GM20431 (cell line): ENCODE measurements at regions not wholly inside any gene's neighbourhood (a gene's known extent, or its start where the extent isn't known, plus 50 kb on each side); places are given as distances from the start of the nearest gene placed in this dataset.
"Not testable (repeated sequence)": the region's sequence is repeated elsewhere in the genome, so short reads cannot be mapped to it uniquely, and the experiment has no call there.

Experiments
- in situ Hi-C: fragments of 300-500 bp; cut with MseI, MboI; formaldehyde crosslinking; loops from one replicate; pipeline ENCODE4 v1.15.0; 2020; ENCODE audit warnings: low sequenced_read_pairs; ENCODE audit not compliant: unreplicated experiment

DNA sequence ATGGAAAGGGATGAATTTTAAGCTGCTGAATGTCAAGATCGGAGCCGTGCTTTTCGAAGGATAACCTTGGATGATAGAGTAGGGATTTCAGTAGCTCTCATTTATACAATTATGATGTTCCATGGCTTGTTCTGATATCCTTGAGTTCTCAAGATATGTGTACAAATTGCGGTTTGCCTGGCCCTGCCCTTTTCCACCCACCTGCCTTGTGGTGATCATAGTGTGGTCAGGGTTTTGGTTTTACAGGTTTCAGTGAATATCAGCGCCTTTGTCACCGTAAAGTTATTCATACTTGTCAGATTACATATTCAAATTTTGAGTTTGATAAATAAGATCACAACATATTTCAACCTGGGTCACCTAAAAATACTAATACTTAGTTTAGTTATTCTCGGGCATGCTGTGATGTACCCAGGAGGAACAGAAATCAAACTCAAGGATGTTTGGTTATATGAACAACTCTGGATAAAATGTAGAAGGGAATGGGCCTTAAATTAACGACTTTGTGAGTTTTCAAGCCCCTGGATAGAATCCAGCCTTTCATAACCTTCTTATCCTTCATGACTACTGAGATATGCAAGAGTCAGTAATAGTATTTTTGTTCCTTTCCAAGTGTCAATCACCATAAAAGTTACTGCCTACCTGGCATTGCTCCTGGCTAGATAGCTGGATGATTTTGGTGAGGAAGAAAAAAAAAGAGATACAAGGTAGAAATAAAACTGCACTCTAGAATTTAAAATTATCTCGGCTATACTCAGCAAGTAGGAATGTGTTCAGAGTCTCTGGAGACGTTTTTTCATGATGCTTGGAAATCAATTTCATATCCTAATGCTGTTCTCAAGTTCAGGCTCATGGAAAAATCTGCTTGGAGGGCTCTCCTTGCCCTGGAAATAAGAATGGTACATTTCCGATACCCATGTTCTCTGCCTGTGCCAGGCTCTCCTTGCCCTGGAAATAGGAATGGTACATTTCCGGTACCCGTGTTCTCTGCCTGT is 209.2 kb upstream of the TPRG1 start:
- in situ Hi-C loops, result no loop called here

DNA sequence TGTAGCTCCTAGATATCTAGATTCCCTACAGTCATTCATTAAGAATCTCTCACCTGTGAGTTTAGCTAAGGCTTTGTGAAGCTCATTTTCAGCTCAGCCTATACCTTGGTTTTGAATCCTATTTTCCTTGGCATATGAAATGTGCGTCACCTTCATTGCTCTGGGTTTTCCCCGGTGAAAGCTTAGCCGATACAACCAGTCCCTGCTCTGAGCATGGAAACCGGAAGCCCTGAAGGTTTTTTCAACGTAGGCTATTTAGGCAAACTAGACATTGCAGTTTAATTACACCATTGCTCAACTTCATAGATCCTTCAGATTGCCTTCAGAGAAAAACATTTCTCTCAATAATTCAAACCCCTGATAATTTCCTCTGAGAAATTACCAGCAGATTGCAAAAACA is 206.8 kb upstream of the TPRG1 start:
- in situ Hi-C loops, result no loop called here

GRCh38 chr3:188972310-188972709 is 199.5 kb upstream of the TPRG1 start:
- in situ Hi-C loops, result no loop called here

DNA sequence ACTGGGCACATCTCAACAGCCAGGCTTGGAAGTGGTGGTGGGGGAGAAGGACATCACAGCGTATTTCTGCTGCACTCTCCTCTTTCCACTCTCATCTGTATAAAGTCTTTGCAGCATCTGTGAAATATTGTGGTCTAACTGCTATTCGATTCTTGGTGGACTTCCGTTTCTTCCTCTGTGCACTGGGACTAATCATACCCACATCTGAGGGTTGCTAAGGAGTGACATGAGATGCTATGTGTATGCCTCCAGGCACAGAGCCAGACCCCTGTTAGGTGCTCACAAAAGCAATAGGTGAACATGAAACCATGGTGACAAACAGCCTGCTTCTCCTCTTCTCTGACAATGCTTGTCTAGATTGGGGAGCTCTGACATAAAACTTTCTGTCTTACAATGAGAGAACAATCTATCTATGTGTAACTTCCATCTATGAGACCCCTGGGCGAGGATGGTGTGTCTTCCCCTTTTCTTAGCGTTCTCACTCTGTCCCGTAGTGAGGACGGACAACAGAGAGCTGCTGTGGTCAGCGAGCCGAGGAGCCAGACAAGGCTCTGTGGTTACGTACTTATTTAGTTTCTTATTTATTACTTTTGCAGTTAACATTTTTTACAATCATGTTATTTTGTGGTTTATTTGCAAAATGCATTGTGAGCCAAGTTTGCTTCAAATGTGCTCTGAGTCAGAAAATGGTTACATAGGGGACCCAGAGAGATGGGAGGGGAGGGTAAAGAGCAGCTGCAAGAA is 196.7 kb upstream of the TPRG1 start:
- in situ Hi-C loops, result no loop called here

- in situ Hi-C loops, result no loop called here
Observed at GRCh38 chr3:188975600-188976314, 196.0 kb upstream of the TPRG1 start.

- in situ Hi-C loops, result no loop called here
Observed at GRCh38 chr3:188976407-188976806, 195.4 kb upstream of the TPRG1 start.

- in situ Hi-C loops, result no loop called here
Observed at GRCh38 chr3:188978421-188979171, 193.2 kb upstream of the TPRG1 start.

DNA sequence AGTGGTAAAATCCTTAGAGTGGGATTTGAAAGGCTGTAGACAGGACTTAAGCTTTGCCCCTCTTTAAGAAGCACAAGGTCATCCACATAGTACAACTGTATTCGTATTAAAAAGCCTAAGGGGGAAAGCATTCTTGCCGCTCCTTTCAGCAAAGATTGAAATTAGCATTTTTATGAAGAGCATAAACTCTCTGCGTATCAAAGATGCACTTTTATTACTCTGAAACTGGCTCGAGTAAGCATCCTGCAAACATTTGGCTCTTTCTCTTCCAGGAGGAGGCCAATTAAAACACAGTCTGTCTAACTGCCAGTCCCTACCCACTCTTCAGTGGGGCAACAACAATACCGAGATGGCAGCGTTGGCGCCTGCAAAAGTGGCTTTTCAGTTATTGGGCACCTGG is 192.5 kb upstream of the TPRG1 start:
- in situ Hi-C loops, result no loop called here

- in situ Hi-C loops, result no loop called here
Observed at GRCh38 chr3:188979669-188980310, 192.0 kb upstream of the TPRG1 start.

DNA sequence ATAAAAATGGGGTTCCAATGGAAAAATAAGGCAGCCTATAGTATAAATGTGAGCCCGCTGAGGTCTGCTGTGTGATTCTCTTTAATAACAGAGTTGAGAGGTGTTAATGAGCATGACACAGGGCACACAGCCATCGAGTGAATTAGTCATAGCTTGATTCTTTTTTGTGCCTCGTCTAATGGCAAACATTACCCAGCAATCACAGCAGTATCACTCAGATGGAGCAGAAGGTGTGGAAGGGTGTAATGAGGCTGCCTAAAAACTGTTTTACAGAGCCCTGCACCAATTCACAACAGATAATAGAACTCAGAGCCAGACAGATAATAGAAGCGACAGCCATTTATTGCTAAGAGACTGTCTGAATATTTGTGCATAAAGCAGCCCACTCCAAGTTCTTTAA is 178.6 kb upstream of the TPRG1 start:
- in situ Hi-C loops, result no loop called here

DNA sequence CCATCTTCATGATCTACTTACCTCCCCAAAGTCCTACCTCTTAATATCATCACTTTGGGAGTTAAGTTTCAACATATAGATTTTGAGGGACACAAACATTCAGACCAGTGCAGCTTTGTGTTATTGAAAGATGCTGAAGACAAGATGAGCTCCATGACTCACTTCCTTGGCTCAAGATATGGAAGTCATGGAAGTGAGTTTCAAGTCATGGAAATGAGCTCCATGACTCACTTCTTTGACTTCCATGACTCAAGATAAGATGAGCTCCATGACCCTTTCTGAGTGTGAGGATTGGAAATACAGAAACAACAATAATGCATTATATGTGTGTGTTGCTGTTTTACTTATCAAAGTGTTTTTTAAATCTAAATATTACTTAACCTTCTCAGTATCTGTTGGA is 170.2 kb upstream of the TPRG1 start:
- in situ Hi-C loops, result no loop called here

DNA sequence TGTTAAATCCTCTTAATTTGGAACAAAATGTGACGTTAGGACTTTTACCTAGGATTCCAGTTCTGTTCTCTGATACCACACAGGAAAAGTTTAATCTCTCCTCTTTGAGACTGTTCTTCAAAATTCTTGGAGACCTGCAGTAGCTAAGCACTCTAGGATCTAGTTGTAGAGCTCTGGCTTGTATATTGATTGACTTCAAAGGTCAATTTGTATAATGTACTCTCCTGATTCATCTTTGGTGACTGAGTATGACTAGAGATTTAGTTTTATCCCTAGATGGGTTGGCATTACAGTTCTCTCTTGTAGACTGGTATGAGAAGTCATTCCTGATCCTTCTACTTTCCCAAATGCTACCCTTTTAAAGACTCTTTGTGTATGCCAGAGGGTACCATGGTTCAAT is 168.4 kb upstream of the TPRG1 start:
- in situ Hi-C loops, result no loop called here

GRCh38 chr3:189013224-189013888 is 158.4 kb upstream of the TPRG1 start:
- in situ Hi-C loops, result no loop called here

DNA sequence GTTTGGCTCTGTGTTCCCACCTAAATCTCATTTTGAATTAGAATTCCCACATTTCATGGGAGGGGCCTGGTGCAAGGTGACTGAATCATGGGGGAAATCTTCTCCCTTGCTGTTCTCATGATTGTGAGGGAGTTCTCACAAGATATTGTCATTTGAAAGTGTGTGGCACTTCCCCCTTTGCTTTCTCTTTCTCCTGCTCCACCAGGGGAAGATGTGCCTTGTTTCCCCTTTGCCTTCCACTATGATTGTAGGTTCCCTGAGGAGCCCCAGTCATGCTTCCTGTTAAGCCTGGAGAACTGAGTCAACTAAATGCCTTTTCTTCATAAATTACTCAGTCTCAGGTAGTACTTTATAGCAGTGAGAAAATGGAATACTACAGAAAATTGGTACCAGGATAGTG is 157.2 kb upstream of the TPRG1 start:
- in situ Hi-C loops, result no loop called here

DNA sequence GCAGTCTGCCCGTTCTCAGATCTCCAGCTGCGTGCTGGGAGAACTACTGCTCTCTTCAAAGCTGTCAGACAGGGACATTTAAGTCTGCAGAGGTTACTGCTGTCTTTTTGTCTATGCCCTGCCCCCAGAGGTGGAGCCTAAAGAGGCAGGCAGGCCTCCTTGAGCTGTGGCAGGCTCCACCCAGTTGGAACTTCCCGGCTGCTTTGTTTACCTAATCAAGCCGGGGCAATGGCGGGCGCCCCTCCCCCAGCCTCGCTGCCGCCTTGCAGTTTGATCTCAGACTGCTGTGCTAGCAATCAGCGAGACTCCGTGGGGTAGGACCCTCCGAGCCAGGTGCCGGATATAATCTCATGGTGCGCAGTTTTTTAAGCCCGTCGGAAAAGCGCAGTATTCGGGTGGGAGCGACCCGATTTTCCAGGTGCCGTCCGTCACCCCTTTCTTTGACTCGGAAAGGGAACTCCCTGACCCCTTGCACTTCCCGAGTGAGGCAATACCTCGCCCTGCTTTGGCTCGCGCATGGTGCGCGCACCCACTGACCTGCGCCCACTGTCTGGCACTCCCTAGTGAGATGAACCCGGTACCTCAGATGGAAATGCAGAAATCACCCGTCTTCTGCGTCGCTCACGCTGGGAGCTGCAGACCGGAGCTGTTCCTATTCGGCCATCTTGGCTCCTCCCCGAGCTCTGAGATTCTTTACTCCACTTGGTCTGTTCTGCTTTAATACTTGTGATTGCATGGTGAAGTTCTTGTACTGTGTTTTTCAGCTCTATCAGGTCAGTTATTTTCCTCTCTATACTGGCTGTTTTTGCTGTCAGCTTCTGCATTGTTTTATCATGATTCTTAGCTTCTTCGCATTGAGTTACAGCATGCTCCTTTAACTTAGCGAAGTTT is 148.9 kb upstream of the TPRG1 start:
- in situ Hi-C loops, result not testable (repeated sequence)

DNA sequence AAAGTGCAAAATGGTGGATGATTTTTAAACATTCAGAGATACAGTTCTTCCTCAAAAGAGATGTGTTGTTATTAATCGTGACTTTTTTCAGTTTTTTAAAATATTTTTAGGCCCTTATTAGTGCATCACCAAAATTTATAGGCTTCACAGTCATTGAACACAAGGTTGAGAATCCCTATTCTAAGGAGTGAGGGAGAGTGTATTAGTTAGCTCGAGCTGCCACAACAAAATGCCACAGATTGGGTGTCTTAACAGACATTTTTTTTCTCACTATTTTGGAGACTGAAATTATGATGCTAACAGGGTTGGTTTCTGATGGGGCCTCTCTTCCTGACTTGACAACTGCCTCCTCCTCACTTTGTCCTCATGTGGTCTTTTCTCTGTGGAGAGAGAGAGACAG is 145.9 kb upstream of the TPRG1 start:
- in situ Hi-C loops, result no loop called here

DNA sequence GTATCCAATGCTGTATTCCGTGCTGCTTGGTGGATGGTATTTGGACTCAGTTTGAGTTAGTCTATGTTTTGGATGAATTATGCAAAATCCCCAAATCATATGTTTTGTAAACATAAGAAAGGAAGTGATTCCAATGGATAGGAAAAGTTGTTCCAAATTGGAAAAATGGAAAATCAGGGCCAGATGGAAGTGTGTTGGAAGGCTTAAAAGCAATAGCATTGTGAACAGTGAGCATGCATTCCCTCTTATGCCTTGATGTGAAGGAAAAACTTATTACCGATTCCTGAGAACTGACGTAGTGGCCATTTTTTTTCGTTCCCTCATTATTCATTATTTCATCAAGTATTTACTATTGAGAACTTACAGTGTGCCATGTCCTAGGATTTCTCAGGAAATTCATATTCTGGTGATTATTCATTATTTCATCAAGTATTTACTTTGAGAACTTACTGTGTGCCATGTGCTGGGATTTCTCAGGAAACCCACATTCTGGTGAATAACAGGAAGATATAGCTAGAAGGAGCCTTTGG is 144.1 kb upstream of the TPRG1 start:
- in situ Hi-C loops, result no loop called here
